ENCODE measurements at regions not wholly inside any gene's neighbourhood (a gene's known extent, or its start where the extent isn't known, plus 50 kb on each side); places are given as distances from the start of the nearest gene placed in this dataset.
A peak's percentile ranks its signal among the peaks of the same experiment; 100 is the strongest.

GRCh38 chr2:54059504-54059903, 55.9 kb upstream of the ACYP2 start:
- no peak for DNase-seq
- H3K4me3 Mint-ChIP-seq, result peak overlapping the region; percentile 36
- peaks cover 11% of the 10 kb centered on the region for H3K36me3 Mint-ChIP-seq (ENCODE audit: low read depth)
- peaks cover 48% of the 10 kb centered on the region for H3K4me1 Mint-ChIP-seq (ENCODE audit: low read depth)
- H3K27me3 Mint-ChIP-seq (ENCODE audit: insufficient read depth), result no peaks in the 10 kb centered on the region
- TF ChIP-seq CTCF (IDR thresholded peaks at IDR 0.05), result no peak
- H3K9me3 Mint-ChIP-seq, result no peaks in the 10 kb centered on the region; the same call in 1 of the 2 replicates
- H3K27ac Mint-ChIP-seq, result peak overlapping the region; percentile 55

GRCh38 chr2:54058449-54058848, 57.0 kb upstream of the ACYP2 start:
- no peak overlapping the region; the same call in 1 of the 2 replicates for H3K4me3 Mint-ChIP-seq
- peaks cover 53% of the 10 kb centered on the region for H3K4me1 Mint-ChIP-seq (ENCODE audit: low read depth)
- H3K36me3 Mint-ChIP-seq (ENCODE audit: low read depth), result peaks cover 11% of the 10 kb centered on the region
- no peaks in the 10 kb centered on the region for H3K27me3 Mint-ChIP-seq (ENCODE audit: insufficient read depth)
- TF ChIP-seq CTCF (IDR thresholded peaks at IDR 0.05), result no peak
- H3K9me3 Mint-ChIP-seq, result no peaks in the 10 kb centered on the region; the same call in 1 of the 2 replicates
- no peak for DNase-seq
- peak overlapping the region; percentile 43; the same call in 1 of the 2 replicates for H3K27ac Mint-ChIP-seq

GRCh38 chr2:54054774-54055173, 60.6 kb upstream of the ACYP2 start:
- no peaks in the 10 kb centered on the region; the same call in 1 of the 2 replicates for H3K9me3 Mint-ChIP-seq
- TF ChIP-seq CTCF (IDR thresholded peaks at IDR 0.05), result no peak
- H3K27ac Mint-ChIP-seq, result no peak overlapping the region
- no peak for DNase-seq
- no peaks in the 10 kb centered on the region for H3K27me3 Mint-ChIP-seq (ENCODE audit: insufficient read depth)
- peaks cover 34% of the 10 kb centered on the region for H3K4me1 Mint-ChIP-seq (ENCODE audit: low read depth)
- peaks cover 11% of the 10 kb centered on the region for H3K36me3 Mint-ChIP-seq (ENCODE audit: low read depth)
- H3K4me3 Mint-ChIP-seq, result no peak overlapping the region

- peak overlapping the region; percentile 11; the same call in 1 of the 2 replicates for H3K4me3 Mint-ChIP-seq
- peaks cover 6% of the 10 kb centered on the region; the same call in 1 of the 2 replicates for H3K36me3 Mint-ChIP-seq (ENCODE audit: low read depth)
- H3K4me1 Mint-ChIP-seq (ENCODE audit: low read depth), result peaks cover 29% of the 10 kb centered on the region
- no peak overlapping the region for H3K27ac Mint-ChIP-seq
- H3K27me3 Mint-ChIP-seq (ENCODE audit: insufficient read depth), result no peaks in the 10 kb centered on the region
- TF ChIP-seq CTCF (IDR thresholded peaks at IDR 0.05), result no peak
- no peak for DNase-seq
- no peaks in the 10 kb centered on the region; the same call in 1 of the 2 replicates for H3K9me3 Mint-ChIP-seq
These were observed 61.1 kb upstream of the ACYP2 start for GRCh38 chr2:54054271-54054670.

- no peak for TF ChIP-seq CTCF (IDR thresholded peaks at IDR 0.05)
- H3K27me3 Mint-ChIP-seq (ENCODE audit: insufficient read depth), result no peaks in the 10 kb centered on the region
- H3K27ac Mint-ChIP-seq, result no peak overlapping the region
- DNase-seq, result no peak
- H3K4me3 Mint-ChIP-seq, result no peak overlapping the region
- peaks cover 26% of the 10 kb centered on the region for H3K4me1 Mint-ChIP-seq (ENCODE audit: low read depth)
- H3K9me3 Mint-ChIP-seq, result no peaks in the 10 kb centered on the region; the same call in 1 of the 2 replicates
- peaks cover 5% of the 10 kb centered on the region; the same call in 1 of the 2 replicates for H3K36me3 Mint-ChIP-seq (ENCODE audit: low read depth)
These were observed 61.6 kb upstream of the ACYP2 start for GRCh38 chr2:54053830-54054229.
